NCI-H2227 (cell line): ENCODE measurements at regions not wholly inside any gene's neighbourhood (a gene's known extent, or its start where the extent isn't known, plus 50 kb on each side); places are given as distances from the start of the nearest gene placed in this dataset.
A peak's percentile ranks its signal among the peaks of the same experiment; 100 is the strongest.

Experiments
- DNase-seq: peaks from one replicate; lab custom pipeline; 2025; ENCODE audit not compliant: unreplicated experiment; lab: John Stamatoyannopoulos, UW

DNA sequence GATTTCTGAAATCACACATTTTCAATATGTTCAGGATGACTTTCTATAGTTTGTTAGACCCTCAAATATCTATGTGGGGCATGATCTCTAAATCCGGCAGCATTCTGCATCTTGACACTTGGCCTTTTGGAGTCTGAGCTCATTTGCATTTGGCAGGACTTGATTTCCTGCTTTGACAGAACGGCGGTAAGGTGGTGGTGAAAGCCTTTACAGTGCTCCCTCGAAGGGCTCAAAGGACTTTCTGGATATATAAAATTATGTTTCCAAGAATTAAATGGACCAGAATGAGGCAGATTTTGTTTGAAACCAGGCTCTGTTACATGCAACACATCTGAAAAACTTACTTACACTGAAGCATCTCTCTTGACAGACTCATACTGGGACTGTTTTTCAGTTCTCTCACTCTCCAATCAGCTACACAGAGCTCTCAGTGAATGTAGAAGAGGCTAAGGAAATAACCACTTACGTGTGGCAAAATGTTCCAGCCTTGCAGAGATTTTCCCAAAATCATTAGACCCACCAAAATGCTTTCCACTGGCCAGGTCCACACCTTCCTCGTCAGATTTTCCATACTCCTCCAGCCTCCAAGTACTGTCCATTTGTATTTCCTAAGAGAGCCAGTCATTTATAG, 207.2 kb downstream of the SPRY2 start:
- no peak for DNase-seq

DNA sequence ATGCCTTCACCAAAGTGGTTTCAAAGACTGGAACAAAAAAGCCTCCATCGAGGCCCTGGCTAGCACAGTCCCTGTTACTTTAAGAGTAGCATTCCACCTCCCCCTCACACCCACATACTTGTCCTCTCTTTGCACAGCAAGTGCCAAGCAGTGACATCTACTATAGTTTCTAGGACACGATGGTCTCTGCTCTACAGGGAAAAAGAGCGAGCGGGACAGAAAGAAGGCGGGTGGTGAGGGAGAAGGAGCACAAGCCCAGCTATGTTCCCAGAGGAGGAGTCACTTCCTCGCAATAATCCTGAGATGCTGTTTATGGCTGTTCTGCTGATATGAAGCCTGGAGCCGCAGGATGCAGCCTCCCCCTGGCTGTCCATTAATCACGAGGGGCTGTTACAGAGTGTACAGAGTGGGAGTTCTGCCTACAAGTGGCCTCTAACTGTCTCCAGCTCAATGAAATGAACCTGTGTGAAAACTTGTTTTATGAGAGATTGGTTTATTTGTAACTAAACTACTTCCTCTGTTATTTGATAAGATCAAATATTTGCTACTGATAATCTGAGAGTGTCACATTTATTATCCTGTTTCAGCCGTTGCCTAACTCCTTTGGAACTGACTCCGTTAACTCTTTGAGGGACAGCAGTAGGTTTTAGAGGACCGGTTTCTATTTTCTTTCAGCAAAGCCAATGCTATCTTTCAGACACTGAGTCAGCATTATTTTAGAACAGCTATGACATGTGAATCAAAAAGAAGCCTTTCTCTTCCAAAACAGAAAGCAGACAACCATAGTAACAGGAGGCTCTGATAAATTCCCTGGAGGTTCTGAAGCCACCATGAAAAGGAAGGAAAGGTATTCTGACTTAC, 208.0 kb downstream of the SPRY2 start:
- DNase-seq: peak; percentile 20

DNA sequence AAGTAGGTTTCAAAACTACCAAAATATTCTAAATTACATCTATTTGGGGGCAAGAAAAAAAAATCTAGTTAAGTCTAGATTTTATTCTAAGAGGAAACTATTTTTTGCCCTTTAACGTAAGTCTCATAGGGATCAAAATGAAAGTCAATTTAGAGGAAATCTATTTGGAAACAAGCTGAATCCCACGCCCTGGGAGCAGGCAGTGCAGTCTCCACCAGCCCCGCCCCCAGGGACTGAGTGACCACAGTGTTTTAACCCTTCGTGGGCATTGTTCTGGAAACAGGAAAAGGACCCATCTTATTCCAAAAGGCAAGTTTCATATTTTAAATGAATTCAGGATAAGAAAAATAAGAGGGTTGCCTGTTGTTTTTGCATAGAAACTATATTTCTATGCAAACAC, 209.7 kb downstream of the SPRY2 start:
- DNase-seq: peak; percentile 35

DNA sequence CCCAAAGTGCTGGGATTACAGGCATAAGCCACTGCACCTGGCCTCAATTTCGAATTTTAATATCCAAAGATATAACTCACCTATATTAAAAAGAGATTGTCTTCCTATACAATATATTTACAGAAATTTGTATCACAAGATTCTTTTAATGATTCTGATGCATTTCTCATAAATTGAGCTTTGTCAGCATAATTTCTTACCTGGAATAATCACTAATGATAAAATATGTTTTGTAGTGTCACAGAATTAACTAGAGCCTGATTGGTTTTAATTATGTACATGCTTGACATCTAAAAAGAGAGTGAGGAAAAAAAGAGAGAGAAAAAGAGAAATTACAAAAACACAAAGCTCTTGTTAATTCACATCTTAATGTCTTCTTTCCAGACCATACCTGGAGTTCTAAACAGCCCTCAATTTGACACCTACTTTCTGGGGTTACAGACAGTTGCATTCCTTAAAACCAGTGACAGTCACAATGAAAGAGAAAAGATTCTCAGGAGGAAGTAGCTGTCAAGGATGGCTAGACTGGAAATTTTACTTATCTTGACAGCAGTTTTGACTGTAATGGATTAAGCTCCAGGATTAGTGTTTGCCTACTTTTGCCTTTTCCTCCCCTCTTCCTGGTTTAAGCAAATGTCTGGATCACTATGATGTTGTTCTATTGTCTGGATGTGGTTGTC, 214.4 kb downstream of the SPRY2 start:
- DNase-seq: no peak

DNA sequence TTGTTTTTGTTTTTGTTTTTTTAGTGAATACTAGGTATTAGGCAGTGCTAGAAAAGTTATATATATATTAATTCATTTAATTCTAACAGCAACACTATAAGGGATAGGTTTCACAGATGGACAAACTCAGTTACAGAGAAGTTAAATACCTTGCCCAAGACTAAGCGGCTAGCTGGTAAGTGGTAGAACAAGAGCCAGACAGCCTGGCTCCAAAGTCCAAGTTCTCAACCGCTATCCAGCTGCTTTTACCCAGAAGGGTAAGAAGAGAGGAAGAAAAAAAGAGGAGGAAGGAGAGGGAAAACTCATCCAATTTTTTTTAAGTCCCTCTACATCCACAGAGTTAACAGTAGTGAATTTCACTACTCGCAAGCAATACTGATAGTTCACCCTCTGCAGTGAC, 217.0 kb downstream of the SPRY2 start:
- DNase-seq: no peak

- no peak for DNase-seq
Observed at GRCh38 chr13:80121038-80121437, 219.9 kb downstream of the SPRY2 start.

DNA sequence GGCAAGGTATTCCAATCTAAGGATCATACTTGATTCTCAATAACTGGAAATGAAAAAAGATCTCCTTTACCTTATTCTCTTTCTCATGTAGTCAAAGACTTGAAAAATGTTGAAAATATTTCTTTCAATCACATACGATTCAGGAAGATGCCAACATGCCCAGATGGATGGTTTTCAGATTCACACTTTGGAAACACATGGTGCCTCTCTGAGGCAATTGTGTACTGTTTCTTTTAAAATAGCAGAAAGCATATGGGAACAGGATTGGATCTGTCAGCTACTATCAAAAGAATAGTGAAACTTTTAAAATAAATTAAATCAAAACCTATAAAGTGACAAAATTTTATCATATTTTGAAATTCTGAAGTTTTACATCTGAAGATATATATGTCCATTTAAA, 222.4 kb downstream of the SPRY2 start:
- DNase-seq: no peak

- DNase-seq: no peak
Observed at GRCh38 chr13:80118099-80118498, 222.8 kb downstream of the SPRY2 start.

DNA sequence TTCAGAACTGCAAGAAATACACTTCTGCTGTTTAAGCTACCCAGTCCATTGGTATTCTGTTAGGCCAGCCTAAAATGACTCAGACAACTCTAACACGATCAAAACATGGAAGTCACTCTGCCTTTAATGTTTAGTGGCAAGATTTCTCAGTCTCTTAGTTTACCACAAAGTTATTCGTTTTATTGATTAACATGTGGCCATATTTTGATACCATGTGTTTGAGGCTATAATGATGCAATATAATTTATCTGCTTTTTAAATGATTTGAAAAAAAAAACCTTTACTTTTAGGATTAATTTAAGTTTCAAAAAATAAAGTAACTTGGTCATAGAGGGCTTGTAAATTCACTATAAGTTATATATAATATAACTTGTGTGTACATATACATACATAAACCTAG, 223.4 kb downstream of the SPRY2 start:
- no peak for DNase-seq

DNA sequence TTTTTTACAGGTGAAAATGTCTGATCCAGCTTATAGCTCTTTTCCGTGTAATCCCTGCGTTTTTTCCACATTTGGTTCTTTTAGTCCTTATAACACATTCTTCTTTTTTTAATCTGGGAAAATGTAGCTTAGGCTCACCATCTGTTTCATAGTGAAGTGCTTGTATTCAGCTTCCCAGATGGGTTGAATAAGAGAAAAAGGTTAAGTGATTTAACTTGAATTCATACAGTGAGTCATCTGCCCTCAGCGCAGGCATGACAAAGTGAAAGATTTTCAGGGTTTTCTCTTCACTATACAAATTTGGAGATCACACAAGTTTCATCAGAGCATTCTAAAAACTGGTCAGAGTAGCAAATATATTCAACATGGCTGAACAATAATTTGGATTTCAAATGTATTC, 224.8 kb downstream of the SPRY2 start:
- peak; percentile 1 for DNase-seq

- DNase-seq: no peak
Observed at GRCh38 chr13:80115616-80116015, 225.3 kb downstream of the SPRY2 start.

GRCh38 chr13:80113714-80114454, 227.0 kb downstream of the SPRY2 start:
- DNase-seq: no peak

DNA sequence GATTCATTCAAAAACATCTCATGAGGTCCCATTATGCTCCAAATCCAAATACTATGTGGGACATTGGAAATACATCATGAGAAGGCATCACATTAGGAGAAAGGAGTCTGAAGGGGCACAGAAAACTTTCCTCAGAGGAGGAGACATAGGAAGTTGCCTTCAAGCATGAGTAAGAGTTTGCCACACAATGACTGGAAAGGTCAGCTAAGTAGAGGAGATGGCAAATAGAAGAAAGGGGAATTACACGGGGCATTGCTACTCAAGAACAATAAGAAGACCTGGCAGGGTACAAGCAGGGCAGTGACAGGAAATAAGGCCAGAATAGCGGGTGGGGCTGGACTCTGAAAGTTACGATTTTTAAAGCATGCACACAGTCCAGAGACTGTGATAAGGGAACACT, 231.6 kb downstream of the SPRY2 start:
- no peak for DNase-seq

DNA sequence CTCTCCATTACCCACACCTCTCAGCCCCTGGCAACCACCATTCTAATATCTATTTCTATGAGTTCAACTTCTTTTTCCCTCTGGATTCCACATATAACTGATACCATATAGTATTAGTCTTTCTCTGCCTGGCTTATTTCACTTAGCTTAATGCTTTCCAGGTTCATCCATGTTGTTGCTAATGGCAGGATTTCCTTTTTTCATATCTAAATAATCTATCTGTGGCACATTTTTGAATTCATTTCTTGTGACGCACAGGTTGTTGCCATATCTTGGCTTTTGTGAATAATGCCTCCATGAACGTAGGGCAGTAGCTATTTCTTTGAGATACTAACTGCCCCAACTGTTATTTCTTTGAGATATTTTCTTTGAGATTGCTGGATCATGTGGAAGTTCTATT, 235.6 kb downstream of the SPRY2 start:
- no peak for DNase-seq

GRCh38 chr13:80101040-80101439, 239.9 kb downstream of the SPRY2 start:
- DNase-seq: no peak

GRCh38 chr13:80100636-80101035, 240.3 kb downstream of the SPRY2 start:
- no peak for DNase-seq

GRCh38 chr13:80097561-80097960, 243.4 kb downstream of the SPRY2 start:
- DNase-seq: no peak

DNA sequence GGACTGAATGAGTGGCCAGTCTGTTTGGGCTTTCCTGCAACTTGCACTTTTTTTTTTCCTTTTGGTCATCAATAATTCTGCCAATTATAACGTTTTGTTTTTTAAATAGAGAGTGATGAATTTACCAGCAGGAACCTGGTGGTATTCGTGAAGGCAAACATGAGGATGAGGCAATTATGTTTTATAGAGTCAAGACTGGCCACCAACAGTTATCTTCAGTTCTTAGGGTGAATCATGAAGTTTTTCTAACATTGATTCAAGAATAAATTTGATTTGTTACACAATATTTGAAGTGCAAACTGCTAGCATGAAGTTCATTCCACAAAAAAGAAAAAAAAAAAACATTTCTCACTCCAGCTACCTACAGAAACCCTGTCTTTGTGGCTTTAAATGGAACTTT, 244.5 kb downstream of the SPRY2 start:
- no peak for DNase-seq

- no peak for DNase-seq
Observed at GRCh38 chr13:80094526-80094925, 246.4 kb downstream of the SPRY2 start.

DNA sequence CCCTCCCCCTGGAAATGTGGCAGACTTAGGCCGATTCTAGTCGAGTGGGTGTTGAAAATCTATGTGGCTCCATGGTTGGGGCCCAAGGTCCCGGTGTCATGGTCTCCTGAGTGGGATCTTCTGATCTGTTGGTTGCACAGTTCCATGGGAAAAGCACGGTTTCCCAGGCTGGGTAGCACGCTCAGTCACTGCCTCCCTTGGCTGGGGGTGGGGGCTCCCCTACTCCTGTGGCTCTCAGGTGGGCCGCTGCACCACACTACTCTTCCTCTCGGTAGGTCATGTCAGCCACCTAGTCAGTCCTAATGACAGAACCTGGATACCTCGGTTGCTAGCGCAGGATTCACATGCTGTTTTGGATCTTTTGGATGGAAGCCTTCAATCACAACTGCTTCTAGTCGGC, 247.0 kb downstream of the SPRY2 start:
- no peak for DNase-seq

DNA sequence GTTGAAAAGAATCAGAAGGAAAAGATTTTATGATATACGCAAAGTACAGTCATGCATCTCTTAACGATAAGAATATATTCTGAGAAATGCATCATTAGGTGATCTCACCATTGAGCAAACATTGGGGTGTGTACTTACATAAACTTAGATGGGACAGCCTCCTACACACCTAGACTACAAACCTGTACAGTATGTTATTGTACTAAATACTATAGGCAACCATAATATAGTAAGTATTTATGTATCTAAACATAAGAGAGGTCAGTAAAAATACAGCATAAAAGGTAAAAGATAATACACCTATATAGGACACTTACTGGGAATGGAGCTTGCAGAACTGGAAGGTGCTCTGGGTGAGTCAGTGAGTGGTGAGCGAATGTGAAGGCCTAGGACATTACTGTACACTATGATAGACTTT, 254.6 kb downstream of the SPRY2 start:
- DNase-seq: no peak
